Fibroblast of lung (primary cell): ENCODE measurements at regions not wholly inside any gene's neighbourhood (a gene's known extent, or its start where the extent isn't known, plus 50 kb on each side); places are given as distances from the start of the nearest gene placed in this dataset.

Experiments
- DNase-seq, 2 donors: peaks; one replicate each; pipeline versions ENCODE4 v3.0.0 to v3.0.0-alpha.2; 2010; ENCODE audit warnings: low read depth in 2 of 2
- H2AFZ ChIP-seq: 2 replicates; pipeline ENCODE4 v1.5.1; 2012; ENCODE audit warnings: low read length, control low read depth, inconsistent platforms
- H3K27ac ChIP-seq: 2 replicates; pipeline ENCODE4 v1.5.1; 2011; ENCODE audit warnings: low read length, control low read depth; ENCODE audit not compliant: insufficient read depth
- H3K27me3 ChIP-seq: 2 replicates; pipeline ENCODE4 v1.5.1; 2011; ENCODE audit warnings: mild to moderate bottlenecking, low read length; ENCODE audit not compliant: control insufficient read depth, insufficient read depth
- H3K36me3 ChIP-seq: 2 replicates; pipeline ENCODE4 v1.5.1; 2011; ENCODE audit warnings: low read length; ENCODE audit not compliant: control insufficient read depth, insufficient read depth
- H3K4me1 ChIP-seq: 2 replicates; pipeline ENCODE4 v1.5.1; 2011; ENCODE audit warnings: low read length; ENCODE audit not compliant: control insufficient read depth, insufficient read depth; ENCODE audit errors: extremely low read depth
- H3K4me2 ChIP-seq: 2 replicates; pipeline ENCODE4 v1.5.1; 2011; ENCODE audit warnings: low read length, control low read depth; ENCODE audit not compliant: insufficient read depth; ENCODE audit errors: extremely low read depth
- H3K4me3 ChIP-seq, 4 experiments: fragments of 200-600 bp in 1 of 4; sonication (generic) in 1 of 4; replicated peaks in 1 of 4; 2 replicates each; pipeline ENCODE4 v1.5.1; 2011 to 2016; ENCODE audit warnings: low read length in 4 of 4, low read depth in 3 of 4, mild to moderate bottlenecking in 3 of 4, control low read depth in 2 of 4, inconsistent platforms in 1 of 4, mixed read lengths in 1 of 4; ENCODE audit not compliant: insufficient read depth in 1 of 4; ENCODE audit errors: control extremely low read depth in 1 of 4
- H3K79me2 ChIP-seq: 2 replicates; pipeline ENCODE4 v1.5.1; 2012; ENCODE audit warnings: mild to moderate bottlenecking, low read length, inconsistent platforms; ENCODE audit not compliant: control insufficient read depth, insufficient read depth
- H3K9ac ChIP-seq: 2 replicates; pipeline ENCODE4 v1.5.1; 2011; ENCODE audit warnings: mild to moderate bottlenecking, low read length, control low read depth; ENCODE audit not compliant: insufficient read depth
- H3K9me3 ChIP-seq: 2 replicates; pipeline ENCODE4 v1.5.1; 2012; ENCODE audit warnings: low read depth, low read length; ENCODE audit not compliant: control insufficient read depth, insufficient read depth
- H4K20me1 ChIP-seq: 2 replicates; pipeline ENCODE4 v1.5.1; 2011; ENCODE audit warnings: low read length; ENCODE audit not compliant: control insufficient read depth, insufficient read depth; ENCODE audit errors: extremely low read depth
- EZH2 ChIP-seq: IDR thresholded peaks from 2 replicates; pipeline ENCODE4 v1.5.1; 2012; ENCODE audit warnings: low read length, control low read depth, mild to moderate bottlenecking; ENCODE audit errors: missing control alignments
- TF ChIP-seq, protein P1 (sequence below), 2 donors: IDR thresholded peaks in 1 of 2; conservative IDR thresholded peaks in 1 of 2; 1 replicate in 1 of 2; 2 replicates in 1 of 2; pipeline ENCODE4 v1.5.1; 2011 to 2012; ENCODE audit warnings: low read length in 2 of 2, control low read depth in 1 of 2, inconsistent platforms in 1 of 2, low read depth in 1 of 2, mild to moderate bottlenecking in 1 of 2

GRCh38 chr9:22617156-22617555 lies 170.5 kb downstream of the DMRTA1 start:
- H3K27ac ChIP-seq = no peak overlapping the region

DNA sequence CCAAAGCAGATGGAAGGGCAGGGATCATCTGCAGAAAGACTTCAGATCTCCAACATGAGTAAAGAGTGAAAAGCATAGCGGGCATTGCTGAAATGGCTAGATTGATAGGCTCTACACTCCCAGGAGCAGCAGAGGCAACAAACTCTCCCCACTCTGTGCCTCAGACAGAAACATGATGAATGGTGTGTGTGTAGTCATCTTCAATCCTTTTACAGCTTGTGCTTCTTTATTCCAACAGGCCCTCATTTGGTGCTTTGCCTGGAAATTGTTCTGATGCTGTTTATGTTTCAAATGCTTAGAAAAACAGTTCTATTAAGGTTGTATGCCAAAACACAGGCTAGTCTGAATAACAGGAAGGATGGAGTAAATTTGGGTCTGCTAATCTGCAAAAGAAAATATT lies 176.2 kb downstream of the DMRTA1 start:
- Histone ChIP-seq H4K20me1 (no peaks in the 10 kb centered on the region), H3K27ac (no peak overlapping the region), H3K4me2 (no peak overlapping the region), H3K27me3 (no peaks in the 10 kb centered on the region), H3K9me3 (no peaks in the 10 kb centered on the region), H3K36me3 (no peaks in the 10 kb centered on the region), H3K79me2 (no peaks in the 10 kb centered on the region), H3K4me3 (no peak overlapping the region), H3K4me1 (no peaks in the 10 kb centered on the region), H3K9ac (no peak overlapping the region), H2AFZ (no peak overlapping the region)
- TF ChIP-seq EZH2 = no peak
- TF ChIP-seq, protein P1, sequence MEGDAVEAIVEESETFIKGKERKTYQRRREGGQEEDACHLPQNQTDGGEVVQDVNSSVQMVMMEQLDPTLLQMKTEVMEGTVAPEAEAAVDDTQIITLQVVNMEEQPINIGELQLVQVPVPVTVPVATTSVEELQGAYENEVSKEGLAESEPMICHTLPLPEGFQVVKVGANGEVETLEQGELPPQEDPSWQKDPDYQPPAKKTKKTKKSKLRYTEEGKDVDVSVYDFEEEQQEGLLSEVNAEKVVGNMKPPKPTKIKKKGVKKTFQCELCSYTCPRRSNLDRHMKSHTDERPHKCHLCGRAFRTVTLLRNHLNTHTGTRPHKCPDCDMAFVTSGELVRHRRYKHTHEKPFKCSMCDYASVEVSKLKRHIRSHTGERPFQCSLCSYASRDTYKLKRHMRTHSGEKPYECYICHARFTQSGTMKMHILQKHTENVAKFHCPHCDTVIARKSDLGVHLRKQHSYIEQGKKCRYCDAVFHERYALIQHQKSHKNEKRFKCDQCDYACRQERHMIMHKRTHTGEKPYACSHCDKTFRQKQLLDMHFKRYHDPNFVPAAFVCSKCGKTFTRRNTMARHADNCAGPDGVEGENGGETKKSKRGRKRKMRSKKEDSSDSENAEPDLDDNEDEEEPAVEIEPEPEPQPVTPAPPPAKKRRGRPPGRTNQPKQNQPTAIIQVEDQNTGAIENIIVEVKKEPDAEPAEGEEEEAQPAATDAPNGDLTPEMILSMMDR (conservative IDR thresholded peaks at IDR 0.05 in 1 of 2, IDR thresholded peaks at IDR 0.05 in 1 of 2; ENCODE audit: low read depth in 1 of 2, low read length in 2 of 2) = no peak
- DNase-seq = peak in 1 of 2 donors; percentile 79

More at GRCh38 chr9:22617156-22617555, 170.5 kb downstream of the DMRTA1 start:
- no peaks in the 10 kb centered on the region for H3K27me3 ChIP-seq
- no peaks in the 10 kb centered on the region for H3K79me2 ChIP-seq
- TF ChIP-seq, protein P1 (conservative IDR thresholded peaks at IDR 0.05 in 1 of 2, IDR thresholded peaks at IDR 0.05 in 1 of 2; ENCODE audit: low read depth in 1 of 2, low read length in 2 of 2) = no peak
- TF ChIP-seq EZH2 = no peak
- no peak overlapping the region for H3K9ac ChIP-seq
- H2AFZ ChIP-seq = no peak overlapping the region
- no peak for DNase-seq
- no peaks in the 10 kb centered on the region for H3K36me3 ChIP-seq
- H3K4me1 ChIP-seq = no peaks in the 10 kb centered on the region
- H4K20me1 ChIP-seq = no peaks in the 10 kb centered on the region
- no peak overlapping the region for H3K4me3 ChIP-seq
- no peaks in the 10 kb centered on the region for H3K9me3 ChIP-seq
- no peak overlapping the region for H3K4me2 ChIP-seq

GRCh38 chr9:22623236-22623635 lies 176.6 kb downstream of the DMRTA1 start:
- no peak overlapping the region for H2AFZ ChIP-seq
- H3K9me3 ChIP-seq = no peaks in the 10 kb centered on the region
- H4K20me1 ChIP-seq = no peaks in the 10 kb centered on the region
- H3K4me2 ChIP-seq = no peak overlapping the region
- no peaks in the 10 kb centered on the region for H3K27me3 ChIP-seq
- no peak overlapping the region for H3K4me3 ChIP-seq
- no peak overlapping the region for H3K27ac ChIP-seq
- no peak overlapping the region for H3K9ac ChIP-seq
- no peaks in the 10 kb centered on the region for H3K4me1 ChIP-seq
- no peaks in the 10 kb centered on the region for H3K79me2 ChIP-seq
- H3K36me3 ChIP-seq = no peaks in the 10 kb centered on the region
- no peak for DNase-seq
- TF ChIP-seq, protein P1 (conservative IDR thresholded peaks at IDR 0.05 in 1 of 2, IDR thresholded peaks at IDR 0.05 in 1 of 2; ENCODE audit: low read depth in 1 of 2, low read length in 2 of 2) = no peak
- TF ChIP-seq EZH2 = no peak
